ENCODE measurements at regions not wholly inside any gene's neighbourhood (a gene's known extent, or its start where the extent isn't known, plus 50 kb on each side); places are given as distances from the start of the nearest gene placed in this dataset.

GRCh38 chr5:120101771-120102170 is 362.3 kb upstream of the PRR16 start:
- TF ChIP-seq POLR2A (IDR thresholded peaks at IDR 0.05; ENCODE audit: low read length) = no peak
- TF ChIP-seq GATA1 (IDR thresholded peaks at IDR 0.05; ENCODE audit: low read depth, low read length) = no peak

Measured in erythroblast (primary cell).